MM.1S (cell line): ENCODE measurements at regions not wholly inside any gene's neighbourhood (a gene's known extent, or its start where the extent isn't known, plus 50 kb on each side); places are given as distances from the start of the nearest gene placed in this dataset.

Experiments used
- DNase-seq: peaks from one replicate; pipeline ENCODE4 v3.0.0-alpha.2; 2015
- H2AFZ ChIP-seq: fragments of 300-600 bp; sonication (generic); 2 replicates; pipeline ENCODE4 v1.6.0; 2016; ENCODE audit warnings: antibody characterized with exemption, low read length
- H3F3A ChIP-seq: fragments of 300-600 bp; sonication (generic); 2 replicates; pipeline ENCODE4 v1.6.1; 2016; ENCODE audit warnings: mild to moderate bottlenecking, antibody characterized with exemption, low read length, moderate library complexity, mixed read lengths; ENCODE audit not compliant: insufficient read depth
- H3K27ac ChIP-seq: fragments of 300-600 bp; sonication (generic); 2 replicates; pipeline ENCODE4 v1.5.1; 2016; ENCODE audit warnings: mild to moderate bottlenecking, low read length
- H3K27me3 ChIP-seq: fragments of 300-600 bp; sonication (generic); replicated peaks from 2 replicates; pipeline ENCODE4 v1.6.0; 2016; ENCODE audit warnings: low read length; ENCODE audit not compliant: insufficient read depth
- H3K36me3 ChIP-seq: fragments of 300-600 bp; sonication (generic); replicated peaks from 2 replicates; pipeline ENCODE4 v1.6.1; 2016; ENCODE audit warnings: mild to moderate bottlenecking, low read length, mixed read lengths; ENCODE audit not compliant: insufficient read depth
- H3K4me1 ChIP-seq: fragments of 300-600 bp; sonication (generic); 2 replicates; pipeline ENCODE4 v1.6.1; 2016; ENCODE audit warnings: low read length, mixed read lengths
- H3K4me2 ChIP-seq: fragments of 300-600 bp; sonication (generic); 2 replicates; pipeline ENCODE4 v1.6.0; 2016; ENCODE audit warnings: low read depth, low read length
- H3K4me3 ChIP-seq: fragments of 300-600 bp; sonication (generic); 2 replicates; pipeline ENCODE4 v1.5.1; 2016; ENCODE audit warnings: low read length, mixed read lengths
- H3K79me2 ChIP-seq: fragments of 300-600 bp; sonication (generic); 2 replicates; pipeline ENCODE4 v1.6.1; 2016; ENCODE audit warnings: mixed run types, low read length, mixed read lengths
- H3K9ac ChIP-seq: fragments of 300-600 bp; sonication (generic); 2 replicates; pipeline ENCODE4 v1.6.1; 2016; ENCODE audit warnings: low read length, mixed read lengths
- H3K9me2 ChIP-seq: fragments of 300-600 bp; sonication (generic); replicated peaks from 2 replicates; pipeline ENCODE4 v1.6.1; 2016; ENCODE audit warnings: mild to moderate bottlenecking, low read length, mixed read lengths; ENCODE audit not compliant: insufficient read depth
- H3K9me3 ChIP-seq: fragments of 300-600 bp; sonication (generic); replicated peaks from 2 replicates; pipeline ENCODE4 v1.6.1; 2016; ENCODE audit warnings: mild to moderate bottlenecking, low read length, mixed read lengths; ENCODE audit not compliant: insufficient read depth
- H4K20me1 ChIP-seq: fragments of 300-600 bp; sonication (generic); 2 replicates; pipeline ENCODE4 v1.6.1; 2016; ENCODE audit warnings: mild to moderate bottlenecking, low read length, moderate library complexity, mixed read lengths; ENCODE audit not compliant: insufficient read depth
- EZH2 ChIP-seq: fragments of 300-600 bp; sonication (generic); optimal IDR thresholded peaks from 2 replicates; pipeline ENCODE3; 2017; ENCODE audit warnings: low read depth, mild to moderate bottlenecking, antibody characterized with exemption, low read length, mixed read lengths
- EZH2phosphoT487 ChIP-seq: fragments of 300-600 bp; sonication (generic); IDR thresholded peaks from 2 replicates; pipeline ENCODE4 v1.6.1; 2018; ENCODE audit warnings: antibody characterized with exemption, low read length
- TF ChIP-seq, protein P1 (sequence below): fragments of 300-600 bp; sonication (generic); IDR thresholded peaks from 2 replicates; pipeline ENCODE4 v1.5.1; 2016; ENCODE audit warnings: antibody characterized with exemption, low read length, mixed read lengths

DNA sequence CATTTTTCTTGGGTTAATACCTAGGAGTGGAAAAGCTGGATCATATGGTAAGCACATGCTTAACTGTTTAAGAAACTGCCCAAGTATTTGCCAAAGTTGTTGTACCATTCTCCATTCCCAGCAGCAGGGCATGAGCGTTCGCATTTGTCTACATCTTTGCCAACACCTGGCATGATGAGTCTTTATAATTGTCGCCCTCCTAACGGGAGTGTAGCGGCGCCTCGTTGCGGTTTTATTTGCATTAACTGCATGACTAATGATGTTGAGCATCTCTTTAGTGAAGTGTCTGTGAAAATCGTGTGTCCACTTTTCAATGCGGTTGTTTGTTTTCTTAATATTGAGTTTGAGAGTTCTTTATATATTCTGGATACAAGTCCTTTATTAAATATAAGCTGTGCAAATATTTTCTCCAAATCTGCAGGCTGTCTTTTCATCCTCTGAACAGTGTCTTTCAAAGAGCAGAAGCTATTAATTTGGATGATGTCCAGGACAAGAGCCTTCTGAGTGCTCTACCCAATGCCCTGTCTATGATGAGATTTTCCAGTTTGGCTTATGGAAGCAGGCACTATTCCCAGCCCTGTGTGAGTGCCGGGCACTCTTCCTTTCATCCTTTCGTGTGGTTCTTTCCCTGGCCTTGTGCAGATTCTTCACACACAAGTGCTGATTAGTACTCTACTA is 202.0 kb downstream of the FOXO1 start:
- no peaks in the 10 kb centered on the region for H3K79me2 ChIP-seq
- no peak overlapping the region for H3K9ac ChIP-seq
- no peak overlapping the region for H2AFZ ChIP-seq
- H3K9me3 ChIP-seq, result no peaks in the 10 kb centered on the region
- no peak for DNase-seq
- H3K9me2 ChIP-seq, result no peaks in the 10 kb centered on the region
- no peaks in the 10 kb centered on the region for H3F3A ChIP-seq
- TF ChIP-seq EZH2phosphoT487 (no peak), EZH2 (no peak)
- TF ChIP-seq, protein P1, sequence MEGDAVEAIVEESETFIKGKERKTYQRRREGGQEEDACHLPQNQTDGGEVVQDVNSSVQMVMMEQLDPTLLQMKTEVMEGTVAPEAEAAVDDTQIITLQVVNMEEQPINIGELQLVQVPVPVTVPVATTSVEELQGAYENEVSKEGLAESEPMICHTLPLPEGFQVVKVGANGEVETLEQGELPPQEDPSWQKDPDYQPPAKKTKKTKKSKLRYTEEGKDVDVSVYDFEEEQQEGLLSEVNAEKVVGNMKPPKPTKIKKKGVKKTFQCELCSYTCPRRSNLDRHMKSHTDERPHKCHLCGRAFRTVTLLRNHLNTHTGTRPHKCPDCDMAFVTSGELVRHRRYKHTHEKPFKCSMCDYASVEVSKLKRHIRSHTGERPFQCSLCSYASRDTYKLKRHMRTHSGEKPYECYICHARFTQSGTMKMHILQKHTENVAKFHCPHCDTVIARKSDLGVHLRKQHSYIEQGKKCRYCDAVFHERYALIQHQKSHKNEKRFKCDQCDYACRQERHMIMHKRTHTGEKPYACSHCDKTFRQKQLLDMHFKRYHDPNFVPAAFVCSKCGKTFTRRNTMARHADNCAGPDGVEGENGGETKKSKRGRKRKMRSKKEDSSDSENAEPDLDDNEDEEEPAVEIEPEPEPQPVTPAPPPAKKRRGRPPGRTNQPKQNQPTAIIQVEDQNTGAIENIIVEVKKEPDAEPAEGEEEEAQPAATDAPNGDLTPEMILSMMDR, result no peak
- H3K4me2 ChIP-seq, result no peak overlapping the region
- no peak overlapping the region for H3K4me3 ChIP-seq
- no peaks in the 10 kb centered on the region for H3K27me3 ChIP-seq
- no peaks in the 10 kb centered on the region for H3K4me1 ChIP-seq
- H4K20me1 ChIP-seq, result no peaks in the 10 kb centered on the region
- no peak overlapping the region for H3K27ac ChIP-seq
- no peaks in the 10 kb centered on the region for H3K36me3 ChIP-seq

DNA sequence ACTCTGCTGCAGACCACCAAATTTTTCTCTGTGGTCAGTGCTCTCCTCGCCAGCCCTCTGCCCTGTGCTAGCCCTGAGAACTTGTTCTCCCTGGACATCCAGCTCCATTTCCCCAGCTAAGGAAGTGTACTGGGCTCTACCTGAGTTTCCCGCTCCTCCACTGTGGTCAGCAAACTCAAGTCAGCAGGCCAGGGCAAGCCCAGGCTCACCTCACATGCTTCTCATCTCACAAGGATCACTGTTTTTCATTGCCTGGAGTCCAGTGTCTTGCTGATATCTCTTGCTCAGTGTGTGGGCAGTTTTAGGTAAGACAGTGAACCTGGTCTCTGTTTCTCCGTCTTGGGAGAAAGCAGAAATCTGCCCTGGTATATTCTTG is 201.4 kb downstream of the FOXO1 start:
- TF ChIP-seq, protein P1, result no peak
- TF ChIP-seq EZH2phosphoT487, result no peak
- no peak for TF ChIP-seq EZH2
- H3K9me3 ChIP-seq, result no peaks in the 10 kb centered on the region
- no peaks in the 10 kb centered on the region for H3K4me1 ChIP-seq
- no peak for DNase-seq
- no peaks in the 10 kb centered on the region for H3F3A ChIP-seq
- H3K4me3 ChIP-seq, result no peak overlapping the region
- H3K36me3 ChIP-seq, result no peaks in the 10 kb centered on the region
- no peak overlapping the region for H2AFZ ChIP-seq
- H3K9ac ChIP-seq, result no peak overlapping the region
- H3K27me3 ChIP-seq, result no peaks in the 10 kb centered on the region
- H3K79me2 ChIP-seq, result no peaks in the 10 kb centered on the region
- H4K20me1 ChIP-seq, result no peaks in the 10 kb centered on the region
- H3K27ac ChIP-seq, result no peak overlapping the region
- H3K9me2 ChIP-seq, result no peaks in the 10 kb centered on the region
- H3K4me2 ChIP-seq, result no peak overlapping the region

DNA sequence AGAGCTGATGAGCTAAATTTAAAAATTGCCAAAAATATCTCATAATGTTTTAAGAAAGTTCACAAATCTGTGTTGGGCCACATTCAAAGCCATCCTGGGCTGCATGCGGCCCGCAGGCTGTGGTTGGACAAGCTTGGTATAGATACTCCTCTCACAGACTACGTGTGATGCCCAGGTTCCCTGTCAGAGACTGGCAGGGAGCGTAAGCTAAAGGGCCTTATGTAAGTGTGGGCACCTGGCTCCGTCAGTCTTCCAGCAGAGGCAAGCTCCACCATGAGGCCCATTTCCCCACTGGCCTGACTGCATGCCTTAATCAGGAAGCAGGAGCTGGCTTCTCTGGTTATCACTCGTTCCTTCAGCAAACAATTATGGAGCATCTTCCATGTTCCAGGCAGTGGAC is 200.2 kb downstream of the FOXO1 start:
- Histone ChIP-seq H3K27me3 (no peaks in the 10 kb centered on the region), H3K4me2 (no peak overlapping the region)
- TF ChIP-seq EZH2 (no peak), EZH2phosphoT487 (no peak)
- TF ChIP-seq, protein P1, result no peak

More for the DNA sequence above, 200.2 kb downstream of the FOXO1 start:
- no peaks in the 10 kb centered on the region for H3K36me3 ChIP-seq
- H2AFZ ChIP-seq, result no peak overlapping the region
- no peaks in the 10 kb centered on the region for H4K20me1 ChIP-seq
- H3K79me2 ChIP-seq, result no peaks in the 10 kb centered on the region
- H3K4me3 ChIP-seq, result no peak overlapping the region
- no peaks in the 10 kb centered on the region for H3F3A ChIP-seq
- no peaks in the 10 kb centered on the region for H3K9me2 ChIP-seq
- no peaks in the 10 kb centered on the region for H3K9me3 ChIP-seq
- no peak overlapping the region for H3K9ac ChIP-seq
- no peak overlapping the region for H3K27ac ChIP-seq
- no peaks in the 10 kb centered on the region for H3K4me1 ChIP-seq
- no peak for DNase-seq
